ENCODE measurements at regions not wholly inside any gene's neighbourhood (a gene's known extent, or its start where the extent isn't known, plus 50 kb on each side); places are given as distances from the start of the nearest gene placed in this dataset.

DNA sequence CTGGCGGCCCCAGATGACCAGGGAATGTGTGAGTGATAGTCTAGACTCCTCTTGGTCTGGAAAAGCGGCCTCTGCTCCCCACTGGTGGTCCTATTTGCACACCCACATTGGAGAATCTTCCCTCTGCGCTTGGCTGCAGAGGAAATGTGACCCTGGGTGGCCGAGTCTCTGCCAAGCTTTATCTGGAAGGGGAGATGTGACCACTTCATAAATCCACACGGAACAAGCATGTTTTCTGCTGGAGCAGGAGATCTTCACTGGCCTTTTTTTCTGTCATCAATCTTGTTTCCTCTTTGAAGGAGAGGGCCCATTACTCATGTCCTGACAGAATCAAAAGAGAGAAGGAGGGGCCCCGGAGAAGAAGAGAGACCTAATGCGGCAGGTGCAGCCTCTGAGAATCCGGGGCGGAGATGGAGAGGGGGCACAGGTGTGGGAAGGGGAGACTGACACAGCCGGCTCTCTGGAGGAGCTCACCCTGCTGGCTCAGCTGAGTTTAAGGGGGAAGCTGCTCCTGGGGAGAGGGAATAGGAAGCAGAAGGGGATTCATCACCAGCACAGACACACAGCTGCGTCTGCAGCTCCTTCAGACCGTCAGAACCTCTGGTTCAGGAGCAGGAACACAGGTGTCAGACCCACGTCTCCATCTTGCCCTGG lies 116.3 kb downstream of the SOX9 start:
- Histone ChIP-seq H3K27me3 (no peaks in the 10 kb centered on the region), H3K36me3 (no peaks in the 10 kb centered on the region), H3K4me3 (no peak overlapping the region), H3K27ac (no peak overlapping the region), H3K9me3 (no peaks in the 10 kb centered on the region), H3K4me1 (no peaks in the 10 kb centered on the region)
- ATAC-seq (no peak), DNase-seq (no peak)
- TF ChIP-seq, protein P1, sequence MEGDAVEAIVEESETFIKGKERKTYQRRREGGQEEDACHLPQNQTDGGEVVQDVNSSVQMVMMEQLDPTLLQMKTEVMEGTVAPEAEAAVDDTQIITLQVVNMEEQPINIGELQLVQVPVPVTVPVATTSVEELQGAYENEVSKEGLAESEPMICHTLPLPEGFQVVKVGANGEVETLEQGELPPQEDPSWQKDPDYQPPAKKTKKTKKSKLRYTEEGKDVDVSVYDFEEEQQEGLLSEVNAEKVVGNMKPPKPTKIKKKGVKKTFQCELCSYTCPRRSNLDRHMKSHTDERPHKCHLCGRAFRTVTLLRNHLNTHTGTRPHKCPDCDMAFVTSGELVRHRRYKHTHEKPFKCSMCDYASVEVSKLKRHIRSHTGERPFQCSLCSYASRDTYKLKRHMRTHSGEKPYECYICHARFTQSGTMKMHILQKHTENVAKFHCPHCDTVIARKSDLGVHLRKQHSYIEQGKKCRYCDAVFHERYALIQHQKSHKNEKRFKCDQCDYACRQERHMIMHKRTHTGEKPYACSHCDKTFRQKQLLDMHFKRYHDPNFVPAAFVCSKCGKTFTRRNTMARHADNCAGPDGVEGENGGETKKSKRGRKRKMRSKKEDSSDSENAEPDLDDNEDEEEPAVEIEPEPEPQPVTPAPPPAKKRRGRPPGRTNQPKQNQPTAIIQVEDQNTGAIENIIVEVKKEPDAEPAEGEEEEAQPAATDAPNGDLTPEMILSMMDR (IDR thresholded peaks at IDR 0.05), result no peak
- intact Hi-C loops (cut with DNase I), result loop anchor here (10.0 kb wide), 1 partner anchor 742 kb away; no protein-coding TSS in a partner anchor

DNA sequence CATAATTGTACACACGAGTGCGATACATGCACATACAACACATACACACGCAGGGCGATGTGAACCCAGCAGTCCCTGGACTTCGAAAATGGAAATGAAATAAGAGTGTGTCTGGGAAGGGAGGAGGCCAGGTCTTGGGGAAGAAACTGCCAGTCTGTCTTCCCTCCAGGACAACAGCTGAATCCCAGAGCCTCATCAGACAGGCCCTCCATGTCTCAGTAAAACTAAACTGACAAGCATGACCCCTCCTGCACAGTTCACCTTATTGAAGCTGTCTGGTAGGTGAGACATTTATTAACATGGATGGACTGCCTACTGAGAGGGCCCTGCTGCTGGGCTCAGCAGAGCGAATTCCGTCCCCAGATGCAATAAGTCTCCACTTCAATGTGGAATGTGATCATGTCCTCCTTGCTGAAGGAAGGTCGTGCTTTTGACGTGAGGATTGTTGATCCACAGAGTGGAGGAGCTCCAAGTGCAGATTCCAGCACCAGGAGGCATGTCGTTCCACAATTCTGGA lies 117.4 kb downstream of the SOX9 start:
- ATAC-seq, result no peak
- intact Hi-C loops (cut with DNase I), result loop anchor here (10.0 kb wide), 1 partner anchor 743 kb away; no protein-coding TSS in a partner anchor
- H3K4me3 ChIP-seq, result no peak overlapping the region
- H3K27me3 ChIP-seq, result no peaks in the 10 kb centered on the region
- H3K4me1 ChIP-seq, result no peaks in the 10 kb centered on the region
- H3K27ac ChIP-seq, result no peak overlapping the region
- no peak for DNase-seq
- no peaks in the 10 kb centered on the region for H3K36me3 ChIP-seq
- no peaks in the 10 kb centered on the region for H3K9me3 ChIP-seq
- TF ChIP-seq, protein P1 (IDR thresholded peaks at IDR 0.05), result no peak

DNA sequence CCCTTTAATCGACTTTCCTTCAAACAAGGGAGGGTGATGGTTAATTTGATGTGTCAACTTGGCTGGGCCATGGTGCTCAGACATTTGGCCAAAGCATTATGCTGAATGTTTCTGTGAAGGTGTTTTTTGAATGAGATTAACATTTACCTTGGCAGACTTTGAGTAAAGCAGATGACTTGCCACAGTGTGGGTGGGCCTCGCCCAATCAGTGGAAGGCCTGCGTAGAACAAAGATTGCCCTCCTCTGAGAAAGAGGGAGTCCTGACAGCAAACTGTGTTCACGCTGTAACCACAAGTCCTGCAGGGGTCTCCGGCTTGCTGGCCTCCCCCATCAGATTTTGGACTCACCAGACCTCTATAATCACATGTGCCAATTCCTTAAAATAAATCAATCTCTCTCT lies 118.7 kb downstream of the SOX9 start:
- Histone ChIP-seq H3K9me3 (no peaks in the 10 kb centered on the region), H3K36me3 (no peaks in the 10 kb centered on the region), H3K4me3 (no peak overlapping the region), H3K4me1 (no peaks in the 10 kb centered on the region), H3K27me3 (no peaks in the 10 kb centered on the region), H3K27ac (no peak overlapping the region)
- TF ChIP-seq, protein P1 (IDR thresholded peaks at IDR 0.05), result no peak
- DNase-seq, result no peak
- ATAC-seq, result no peak
- intact Hi-C loops (cut with DNase I), result loop anchor here (10.0 kb wide), 1 partner anchor 745 kb away; no protein-coding TSS in a partner anchor

DNA sequence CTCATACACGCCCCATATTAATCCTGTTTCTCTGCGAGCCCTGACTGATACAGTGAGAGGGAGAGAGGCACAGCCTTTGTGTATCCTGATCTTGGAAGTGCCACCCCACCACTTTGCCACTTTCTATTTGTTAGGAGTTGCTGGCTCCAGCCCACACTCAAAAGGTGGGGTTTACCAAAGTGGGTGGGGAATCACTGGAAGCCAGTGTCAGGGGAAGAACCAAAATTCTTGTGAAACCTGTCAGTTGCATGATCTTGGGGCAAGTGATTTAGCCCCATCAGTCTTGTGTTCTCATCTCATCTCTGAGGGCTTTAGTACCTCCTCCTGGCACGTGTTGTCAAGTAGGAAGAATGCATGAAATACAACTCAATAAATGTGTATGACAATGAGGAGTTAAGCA lies 119.5 kb downstream of the SOX9 start:
- ATAC-seq (no peak), DNase-seq (no peak)
- intact Hi-C loops (cut with DNase I), result no loop called here
- no peaks in the 10 kb centered on the region for H3K27me3 ChIP-seq
- H3K4me3 ChIP-seq, result no peak overlapping the region
- TF ChIP-seq, protein P1 (IDR thresholded peaks at IDR 0.05), result no peak
- H3K27ac ChIP-seq, result no peak overlapping the region
- no peaks in the 10 kb centered on the region for H3K4me1 ChIP-seq
- no peaks in the 10 kb centered on the region for H3K36me3 ChIP-seq
- no peaks in the 10 kb centered on the region for H3K9me3 ChIP-seq

DNA sequence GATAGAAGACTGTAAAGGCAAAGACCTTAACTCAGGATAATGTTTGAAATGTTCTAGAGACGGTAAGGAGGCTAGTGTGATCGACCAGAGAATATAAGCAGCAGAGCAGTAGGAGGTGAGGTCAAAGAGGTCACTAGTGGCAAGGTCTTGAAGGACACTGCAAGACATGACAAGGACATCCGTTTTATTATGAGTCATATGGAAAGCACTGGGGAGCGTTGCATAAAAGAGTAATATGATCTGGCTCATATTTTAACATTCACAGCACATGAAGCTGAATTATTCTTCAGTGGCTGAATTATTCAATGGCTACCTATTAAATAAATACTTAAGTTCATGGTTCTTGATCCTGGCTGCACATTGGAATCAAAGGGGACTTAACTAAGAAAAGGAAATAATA lies 123.7 kb downstream of the SOX9 start:
- H3K27ac ChIP-seq, result no peak overlapping the region
- no peaks in the 10 kb centered on the region for H3K27me3 ChIP-seq
- H3K36me3 ChIP-seq, result no peaks in the 10 kb centered on the region
- no peaks in the 10 kb centered on the region for H3K9me3 ChIP-seq
- H3K4me3 ChIP-seq, result no peak overlapping the region
- TF ChIP-seq, protein P1 (IDR thresholded peaks at IDR 0.05), result no peak
- DNase-seq (no peak), ATAC-seq (no peak)
- H3K4me1 ChIP-seq, result no peaks in the 10 kb centered on the region
- intact Hi-C loops (cut with DNase I), result no loop called here
